DOHH2 (cell line): ENCODE measurements at regions not wholly inside any gene's neighbourhood (a gene's known extent, or its start where the extent isn't known, plus 50 kb on each side); places are given as distances from the start of the nearest gene placed in this dataset.

ENCODE experiments used
- CTCF ChIP-seq: fragments of 200-600 bp; sonication (generic); IDR thresholded peaks from one replicate; pipeline ENCODE4 v1.5.1; 2014; ENCODE audit warnings: antibody characterized with exemption, mild to moderate bottlenecking, low read depth, low read length; ENCODE audit not compliant: poor library complexity, severe bottlenecking
- EZH2phosphoT487 ChIP-seq: fragments of 200-600 bp; sonication (generic); IDR thresholded peaks from 2 replicates; pipeline ENCODE4 v1.6.1; 2017; ENCODE audit warnings: borderline replicate concordance, mild to moderate bottlenecking, antibody characterized with exemption, low read length, moderate library complexity, mixed read lengths

DNA sequence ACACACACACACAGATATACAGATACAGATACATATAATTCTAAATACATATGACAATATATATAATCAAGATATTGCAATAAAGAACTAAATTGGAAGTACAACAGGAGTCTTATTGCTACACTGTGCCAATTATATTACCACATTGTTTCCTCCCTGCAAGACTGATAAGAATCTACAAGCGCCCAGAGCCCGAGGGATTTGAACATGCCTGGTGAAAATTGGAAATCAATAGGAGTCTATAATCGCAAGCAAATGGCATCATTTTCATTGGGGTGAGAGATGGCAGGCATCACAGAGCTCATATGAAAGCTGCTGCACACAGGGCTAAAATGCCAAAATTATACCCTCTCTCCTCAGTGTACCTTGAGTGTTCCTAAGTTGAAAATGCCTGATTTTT lies 152.9 kb upstream of the PTBP2 start:
- TF ChIP-seq CTCF (no peak), EZH2phosphoT487 (no peak)
